GM18873 (cell line): ENCODE measurements at regions not wholly inside any gene's neighbourhood (a gene's known extent, or its start where the extent isn't known, plus 50 kb on each side); places are given as distances from the start of the nearest gene placed in this dataset.

Experiments used
- ATAC-seq: cut with Tn5 transposase; IDR thresholded peaks from one replicate; pipeline ENCODE4 v1.9.1; 2021; ENCODE audit warnings: mild to moderate bottlenecking, moderate library complexity, moderate number of reproducible peaks; ENCODE audit not compliant: unreplicated experiment, low FRiP score

DNA sequence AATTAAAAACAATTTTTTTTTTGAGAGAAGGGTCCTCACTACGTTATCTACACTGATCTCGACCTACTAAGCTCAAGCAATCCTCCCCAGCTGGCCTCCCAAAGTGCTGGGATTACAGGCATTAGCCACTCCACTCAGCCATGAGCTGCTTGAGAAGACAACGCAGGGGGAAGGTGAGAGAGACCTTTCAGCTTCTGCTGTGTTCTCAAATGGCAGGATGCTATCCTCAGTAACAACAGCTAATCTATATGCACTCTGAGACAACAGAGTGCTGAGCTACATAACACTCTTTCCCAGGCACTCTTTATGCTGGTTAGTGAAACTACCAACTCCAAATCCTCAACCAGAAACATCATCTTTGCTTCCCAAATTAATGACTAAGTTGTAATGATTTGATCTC is 526.1 kb downstream of the CCER1 start:
- no peak for ATAC-seq

DNA sequence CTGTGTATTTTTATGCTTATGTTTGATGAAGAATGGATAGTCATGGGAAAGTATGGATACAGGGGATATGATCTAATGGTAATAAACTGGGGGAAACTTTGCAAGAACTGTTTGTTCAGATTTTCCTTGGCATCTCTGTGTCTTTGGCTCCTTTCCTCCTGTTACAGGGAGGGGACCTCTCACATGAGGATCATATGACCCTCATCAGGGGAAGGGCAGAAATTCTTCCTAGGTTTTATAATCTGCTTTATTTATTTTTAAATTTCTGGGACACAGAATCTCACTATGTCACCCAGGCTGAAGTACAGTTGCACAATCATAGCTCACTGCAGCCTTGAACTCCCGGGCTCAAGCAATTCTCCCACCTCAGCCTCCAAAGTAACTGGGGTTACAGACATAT is 526.5 kb downstream of the CCER1 start:
- ATAC-seq, result no peak

DNA sequence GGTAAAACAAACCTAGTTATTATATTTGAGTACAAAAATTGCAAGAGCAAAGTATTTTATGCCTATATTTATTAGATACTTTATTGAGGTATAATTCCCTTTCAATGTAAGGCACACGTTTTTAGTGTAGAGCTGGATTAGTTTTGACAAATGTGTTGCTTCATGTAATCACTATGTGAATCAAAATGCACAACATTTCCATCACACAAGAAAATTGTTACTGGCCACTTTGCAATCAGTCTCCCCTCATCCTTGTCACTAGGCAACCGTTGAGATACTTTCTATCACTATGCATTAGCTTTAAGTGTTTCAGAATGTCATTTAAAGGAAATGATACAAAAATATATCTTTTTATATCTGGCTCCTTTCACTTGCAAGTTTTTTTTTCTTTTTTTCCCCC is 531.0 kb downstream of the CCER1 start:
- ATAC-seq, result no peak

DNA sequence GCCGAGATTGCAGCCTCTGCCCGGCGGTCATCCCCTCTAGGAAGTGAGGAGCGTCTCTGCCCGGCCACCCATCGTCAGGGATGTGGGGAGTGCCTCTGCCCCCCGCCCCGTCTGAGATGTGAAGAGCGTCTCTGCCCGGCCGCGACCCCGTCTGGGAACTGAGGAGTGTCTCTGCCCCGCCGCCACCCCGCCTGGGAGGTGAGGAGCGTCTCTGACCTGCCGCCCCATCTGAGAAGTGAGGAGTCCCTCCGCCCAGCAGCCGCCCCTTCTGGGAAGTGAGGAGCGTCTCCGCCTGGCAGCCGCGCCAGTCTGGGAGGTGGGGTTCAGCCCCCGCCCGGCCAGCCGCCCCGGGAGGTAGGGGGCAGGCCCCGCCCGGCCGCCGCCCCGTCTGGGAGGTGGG is 544.0 kb downstream of the CCER1 start:
- ATAC-seq, result no peak

DNA sequence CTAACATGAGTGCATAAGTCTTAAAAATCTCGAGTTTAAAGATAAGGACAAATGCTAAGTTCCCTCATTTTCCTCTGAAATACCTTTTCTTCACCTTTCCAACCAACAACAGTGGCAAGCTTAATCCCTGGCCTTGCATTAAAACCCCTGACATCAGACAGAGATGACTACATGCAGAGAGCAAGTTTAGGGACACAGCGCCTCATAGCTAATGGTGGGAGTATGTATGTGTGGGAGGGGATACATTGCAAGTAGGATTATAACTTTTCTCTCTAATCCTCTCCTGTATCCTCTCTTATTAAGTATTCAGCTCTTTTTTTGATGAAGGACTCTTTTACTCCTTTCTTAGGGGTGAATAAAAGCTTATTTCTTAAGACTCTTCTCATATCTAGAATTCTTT is 547.1 kb downstream of the CCER1 start:
- no peak for ATAC-seq

DNA sequence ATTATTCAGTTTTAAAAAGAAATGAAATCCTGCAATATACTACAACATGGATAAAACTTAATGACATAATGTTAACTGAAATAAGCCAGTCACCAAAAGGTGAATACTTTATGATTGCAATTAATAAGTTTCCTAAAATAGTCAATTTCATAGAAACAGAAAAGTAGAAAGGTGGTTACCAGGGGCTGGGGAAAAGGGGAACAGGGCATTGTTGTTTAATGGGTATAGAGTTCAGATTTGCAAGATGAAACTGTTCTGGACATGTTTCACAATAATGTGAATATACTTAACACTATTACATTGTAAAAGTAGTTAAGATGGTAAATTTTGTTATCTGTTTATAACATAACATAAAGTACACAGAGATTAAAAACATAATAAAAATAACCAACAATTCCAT is 550.9 kb downstream of the CCER1 start:
- ATAC-seq, result peak; percentile 76

DNA sequence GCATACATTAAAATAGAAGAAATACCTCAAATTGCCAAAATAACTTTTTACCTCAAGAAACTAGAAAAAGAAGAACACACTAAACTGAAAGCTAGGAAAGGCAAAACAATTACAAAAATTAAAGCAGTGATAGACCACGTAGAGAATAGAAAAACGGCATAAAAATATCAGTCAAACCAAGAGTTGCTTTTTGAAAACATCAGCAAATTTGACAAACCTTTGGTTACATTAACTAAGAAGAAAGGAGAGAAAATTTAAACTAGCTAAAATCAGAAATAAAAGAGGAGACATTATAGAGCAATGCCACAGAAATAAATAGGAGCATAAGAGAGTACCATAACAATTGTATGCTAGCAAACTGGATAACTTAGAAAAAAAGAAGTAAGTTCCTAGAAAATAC is 553.8 kb downstream of the CCER1 start:
- ATAC-seq, result no peak

DNA sequence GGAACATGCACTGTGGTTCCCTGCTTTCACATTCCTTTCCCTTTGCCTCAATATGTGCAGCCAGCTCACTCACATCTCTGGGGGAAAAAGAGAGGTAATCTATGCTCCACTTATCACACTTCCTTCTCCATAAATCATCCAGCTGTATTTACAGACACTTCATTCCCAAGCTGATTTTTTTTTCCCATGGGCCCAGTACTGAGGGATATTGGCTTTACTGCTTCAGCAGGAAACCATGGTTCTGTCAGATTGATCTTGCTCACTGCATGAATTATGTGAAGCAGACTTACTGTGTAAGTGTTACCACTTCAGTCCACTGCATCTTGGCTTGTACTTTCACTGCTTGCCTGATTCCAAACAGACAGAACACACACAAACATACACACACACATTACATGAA is 555.6 kb downstream of the CCER1 start:
- ATAC-seq, result no peak

DNA sequence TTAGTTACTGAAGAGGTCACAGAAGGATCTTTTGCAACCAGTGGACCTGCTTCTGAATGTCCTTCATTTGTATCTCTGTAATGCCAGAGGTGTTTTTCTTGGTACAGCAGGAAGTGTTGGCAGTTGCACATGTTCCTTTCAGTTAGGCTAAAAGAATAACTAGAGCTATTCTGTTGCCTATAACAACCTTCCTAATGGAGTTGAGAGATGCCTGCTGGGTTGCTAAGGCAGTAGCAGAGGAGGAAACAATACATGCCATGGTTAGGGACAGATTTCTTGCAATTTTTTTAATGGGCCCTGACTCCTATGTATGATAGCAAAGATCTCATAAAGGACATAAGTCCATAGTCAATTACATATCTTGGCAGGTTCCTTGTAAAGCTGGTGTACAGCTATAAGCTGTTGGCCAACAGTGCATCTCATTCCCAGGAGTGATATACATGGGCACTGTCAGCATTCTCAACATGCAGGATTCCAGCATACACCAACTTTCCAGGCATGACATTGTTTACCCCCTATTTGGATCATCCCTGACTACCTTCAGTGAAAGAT is 556.6 kb downstream of the CCER1 start:
- no peak for ATAC-seq

DNA sequence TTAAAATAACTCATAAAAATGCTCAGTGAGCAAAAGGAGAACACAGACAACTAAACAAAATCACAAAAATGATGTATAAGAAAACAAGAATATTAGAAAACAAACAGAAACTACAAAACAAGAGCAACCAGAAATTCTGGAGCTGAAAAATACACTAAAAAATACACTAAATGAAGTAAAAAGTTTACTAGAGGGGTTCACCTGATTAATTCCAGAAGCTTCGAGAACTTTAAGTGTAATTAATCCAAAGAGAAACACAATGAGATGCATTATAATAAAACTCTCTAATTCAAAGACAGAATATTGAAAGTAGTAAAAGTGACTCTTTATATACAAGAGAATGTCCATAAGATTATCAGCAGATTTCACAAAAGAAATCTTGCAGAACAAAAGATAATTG is 558.4 kb downstream of the CCER1 start:
- ATAC-seq, result no peak

DNA sequence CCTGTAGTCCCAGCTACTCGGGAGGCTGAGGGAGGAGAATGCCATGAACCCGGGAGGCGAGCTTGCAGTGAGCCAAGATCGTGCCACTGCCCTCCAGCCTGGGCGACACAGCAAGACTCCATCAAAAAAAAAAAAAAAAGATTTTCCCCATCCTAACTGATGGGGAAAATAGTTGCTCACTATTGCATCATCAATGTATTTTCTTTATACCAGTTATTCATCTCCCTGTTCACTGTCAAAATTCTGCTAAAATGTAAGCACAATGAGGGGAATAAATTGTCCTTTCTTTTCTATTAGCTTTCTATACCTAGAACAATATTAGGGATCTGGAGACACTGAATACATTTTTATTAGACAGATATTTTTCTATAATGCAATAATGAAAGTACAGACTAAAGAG is 561.3 kb downstream of the CCER1 start:
- ATAC-seq, result no peak

DNA sequence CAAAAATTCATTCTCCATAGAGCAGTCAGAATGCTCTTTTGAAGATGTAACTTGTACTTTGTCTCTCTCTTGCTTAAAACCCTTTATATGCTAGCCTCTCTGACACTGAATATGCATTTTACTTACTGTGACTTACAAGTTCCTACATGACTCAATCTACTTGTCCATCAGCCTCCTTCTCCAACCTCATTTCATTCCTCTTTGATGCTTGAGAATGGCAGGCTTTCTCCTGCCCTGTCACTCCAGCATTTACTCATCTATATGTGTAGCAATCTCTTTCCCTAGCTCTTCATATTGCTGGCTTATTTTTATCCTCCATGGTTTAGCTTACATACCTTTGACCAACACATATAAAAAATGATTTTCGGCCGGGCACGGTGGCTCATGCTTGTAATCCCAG is 561.9 kb downstream of the CCER1 start:
- ATAC-seq, result no peak

DNA sequence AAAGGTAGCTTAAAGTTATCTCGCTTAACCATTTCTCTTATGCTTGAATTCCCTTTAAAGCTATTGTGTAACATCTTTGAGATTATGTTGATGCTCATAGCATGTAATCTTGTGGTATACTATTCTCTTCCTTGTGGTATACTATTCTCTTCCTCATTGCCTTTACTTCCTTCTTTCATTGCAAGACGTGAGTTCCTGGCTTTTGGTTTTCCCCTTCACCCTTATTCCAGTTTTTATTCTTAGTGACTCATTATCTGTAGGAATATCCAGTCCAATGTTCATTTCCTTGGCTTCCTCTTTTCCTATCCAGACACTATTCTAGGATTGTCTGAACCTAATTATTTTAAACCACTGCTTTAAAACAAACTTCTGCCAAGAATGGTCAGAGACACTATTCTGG is 564.0 kb downstream of the CCER1 start:
- no peak for ATAC-seq

DNA sequence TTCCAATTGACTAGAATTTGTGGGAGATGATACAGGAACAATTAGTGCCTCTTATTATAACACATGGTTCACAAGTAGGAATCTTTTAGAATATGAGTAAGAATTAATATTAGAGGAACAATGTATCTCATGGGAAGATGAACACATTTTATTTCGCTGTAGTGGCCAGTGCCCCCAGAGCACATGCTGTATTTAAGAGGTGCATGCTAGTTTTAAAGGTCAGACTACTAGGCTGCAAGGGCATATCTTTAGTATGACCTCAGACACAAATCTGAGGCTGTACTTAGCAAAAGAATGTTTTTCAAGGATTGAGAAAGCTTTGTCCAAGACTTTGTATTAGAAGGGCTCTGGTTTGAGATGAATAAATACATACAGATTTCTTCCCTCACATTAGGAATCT is 586.9 kb downstream of the CCER1 start:
- ATAC-seq, result no peak

DNA sequence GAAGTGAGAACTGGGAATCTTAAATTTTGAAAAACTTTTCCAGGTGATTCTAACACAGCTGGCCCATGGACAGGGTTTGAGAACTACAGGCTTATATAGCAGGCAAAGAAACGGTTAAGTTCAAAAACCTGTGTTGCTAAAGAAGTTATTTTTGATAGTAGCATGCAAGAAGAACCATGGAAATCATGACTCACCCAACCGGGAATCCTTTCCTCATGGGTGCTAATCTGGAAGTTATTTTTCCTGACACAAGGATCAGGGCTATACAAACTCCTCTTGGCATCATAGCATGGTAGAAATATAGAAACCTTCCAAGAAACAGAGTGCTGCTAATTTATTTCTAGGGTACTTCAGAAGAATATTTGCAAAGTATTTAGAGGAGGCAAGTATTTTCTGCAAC is 588.7 kb downstream of the CCER1 start:
- ATAC-seq, result no peak

DNA sequence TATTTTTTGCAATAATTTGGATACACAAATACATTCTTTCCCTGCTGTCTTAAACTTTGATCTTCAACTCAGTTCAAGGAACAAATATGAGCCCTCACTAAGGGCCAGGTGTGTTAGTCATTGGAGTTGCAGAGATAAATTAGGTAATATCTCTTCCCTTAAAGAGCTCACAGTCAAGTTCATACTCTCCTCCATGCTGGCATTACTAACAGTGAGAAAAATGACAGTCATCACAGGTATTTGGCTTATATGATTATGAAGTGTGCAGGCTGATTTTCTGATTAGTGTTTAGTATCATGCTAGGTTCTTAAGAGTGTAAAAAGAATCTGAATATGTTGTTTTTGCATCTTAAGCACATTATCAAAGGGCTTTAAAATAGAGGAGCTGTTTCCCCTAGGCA is 594.7 kb downstream of the CCER1 start:
- no peak for ATAC-seq

DNA sequence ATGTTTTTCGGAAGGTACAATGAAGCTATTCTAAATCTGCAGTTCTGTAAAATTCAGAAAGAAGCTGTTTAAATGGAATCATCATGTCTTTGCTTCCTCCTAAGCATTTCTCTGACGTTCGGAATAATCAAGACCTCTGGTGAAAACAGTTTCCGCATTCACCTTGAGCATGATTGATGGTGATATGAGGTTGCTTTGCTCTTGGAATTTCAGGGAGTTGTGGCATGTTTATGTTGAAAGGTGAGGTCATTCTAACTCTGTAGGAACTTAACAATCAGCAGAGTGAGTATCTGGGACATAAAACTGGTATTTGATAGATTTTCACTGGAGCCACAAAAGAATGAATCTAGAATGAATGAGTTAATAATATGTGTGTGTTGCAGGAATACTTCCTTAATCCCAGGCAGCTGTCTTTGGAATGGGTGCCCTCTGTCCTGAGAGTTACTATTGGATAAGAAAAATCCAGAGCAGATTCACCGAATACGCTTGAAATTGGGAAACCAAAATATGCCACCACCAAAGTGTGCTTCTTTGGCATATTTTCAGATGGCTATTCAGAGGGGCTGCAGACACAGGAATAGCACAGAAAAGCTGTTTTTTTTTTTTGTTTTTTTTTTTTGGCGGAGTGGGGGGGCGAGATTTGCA is 599.1 kb downstream of the CCER1 start:
- ATAC-seq, result no peak

DNA sequence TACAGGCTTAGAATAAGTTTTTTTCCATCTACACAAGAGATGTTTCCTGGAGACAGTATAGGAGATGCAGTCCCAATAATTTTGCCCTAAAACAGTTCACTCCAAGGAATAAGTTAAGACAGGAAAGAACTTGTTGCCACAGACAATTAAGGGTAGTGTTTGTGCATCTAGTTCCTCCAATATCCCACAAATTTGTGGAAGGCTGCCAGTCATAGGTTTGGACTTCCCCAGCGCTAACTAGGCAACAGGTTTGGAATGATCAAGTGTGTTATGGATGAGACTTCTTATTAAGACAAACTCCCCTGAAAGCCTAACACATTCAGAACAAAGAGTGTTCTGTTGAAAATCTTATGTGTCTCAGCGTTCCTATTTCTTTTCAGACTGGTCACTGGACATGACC is 611.0 kb downstream of the CCER1 start:
- no peak for ATAC-seq

DNA sequence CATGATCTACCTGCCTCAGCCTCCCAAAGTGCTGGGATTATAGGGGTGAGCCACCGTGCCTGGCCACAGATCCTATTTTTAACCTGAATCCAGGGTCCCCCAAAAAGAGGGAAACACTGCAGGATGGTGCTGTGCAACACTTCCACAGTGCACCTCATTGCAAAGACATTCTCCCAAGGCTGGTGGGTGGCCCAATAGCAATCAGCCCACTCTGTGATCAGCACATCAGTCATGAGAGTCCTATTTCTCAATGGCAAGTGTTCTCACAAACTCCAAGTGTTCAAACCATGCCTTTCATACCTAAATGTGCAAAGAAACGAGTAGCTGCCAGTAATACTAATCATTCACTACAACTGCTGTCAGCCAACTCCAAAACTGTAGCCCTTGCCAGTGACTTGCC is 612.9 kb downstream of the CCER1 start:
- ATAC-seq, result no peak

DNA sequence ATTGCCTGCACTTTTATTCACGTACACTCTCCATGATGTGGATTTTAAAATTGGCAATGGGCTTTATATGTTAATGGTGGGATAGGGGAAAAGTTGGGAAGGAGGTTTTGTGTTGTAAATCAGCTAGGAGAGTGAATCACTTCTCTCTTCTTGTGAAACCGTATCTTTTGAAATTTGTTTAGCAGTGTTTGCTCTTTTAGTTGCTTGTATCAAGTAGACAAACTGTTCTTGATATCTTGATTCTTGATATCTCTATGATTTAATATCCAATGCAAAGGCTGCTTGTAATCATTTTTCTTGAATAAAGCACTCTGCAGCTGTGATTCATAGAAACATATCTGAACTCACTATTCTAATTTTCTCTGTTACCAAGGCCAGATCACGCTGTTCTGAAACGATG is 615.1 kb downstream of the CCER1 start:
- no peak for ATAC-seq

DNA sequence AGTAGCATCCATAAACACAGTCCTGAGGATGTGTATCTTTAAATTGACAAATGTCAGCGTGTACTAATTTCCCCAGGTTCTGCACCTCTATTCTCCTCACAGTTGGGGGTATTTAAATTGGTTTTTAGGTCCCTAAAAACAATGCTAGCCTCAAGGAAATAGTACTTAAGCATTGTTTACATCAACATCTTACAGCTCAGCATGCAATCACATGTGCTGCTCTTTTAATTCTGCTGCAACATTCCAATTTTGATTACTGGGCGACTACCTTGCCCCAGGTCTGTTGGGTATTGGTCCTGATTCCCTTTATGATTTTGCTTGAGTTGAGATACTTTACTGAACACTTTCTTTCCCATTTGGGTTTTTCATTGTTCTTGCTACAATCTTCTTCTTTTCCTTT is 616.6 kb downstream of the CCER1 start:
- ATAC-seq, result no peak

DNA sequence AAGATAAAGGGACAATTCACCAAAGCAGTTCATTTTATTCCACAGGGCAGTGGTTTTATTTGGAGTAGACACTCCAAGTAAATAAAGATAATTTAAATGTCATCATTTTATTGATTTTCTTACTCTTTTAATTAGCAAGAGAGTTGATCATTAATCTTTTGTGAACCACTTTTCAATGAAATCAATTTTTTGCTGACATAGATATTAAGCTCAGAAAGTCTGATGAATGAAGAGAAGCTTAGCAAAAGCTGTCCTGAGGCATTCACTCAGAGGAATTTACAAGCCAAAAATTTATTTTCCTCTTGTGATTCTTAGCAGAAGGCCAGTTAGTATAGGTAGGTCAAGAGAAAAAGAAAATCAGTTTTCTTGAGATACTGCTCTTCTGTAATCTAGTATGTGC is 618.0 kb downstream of the CCER1 start:
- no peak for ATAC-seq

DNA sequence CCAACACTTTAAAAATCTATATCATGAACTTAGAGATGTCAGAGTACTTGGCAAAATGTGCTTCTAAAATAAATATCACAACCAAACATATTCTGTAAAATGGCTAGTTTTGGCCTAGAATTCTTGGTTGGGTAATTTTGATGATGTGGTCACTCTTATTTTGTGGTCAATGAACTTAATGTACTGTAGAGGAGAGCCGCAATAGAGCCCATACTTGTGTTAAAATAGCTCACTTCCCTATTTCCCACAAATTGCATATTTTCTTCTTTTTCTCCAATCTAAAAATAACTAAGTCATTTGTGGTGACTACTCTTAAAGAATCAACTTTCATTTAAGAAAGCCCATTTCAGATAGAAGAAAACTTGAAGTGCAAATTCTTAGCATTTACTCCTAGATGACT is 619.4 kb downstream of the CCER1 start:
- no peak for ATAC-seq
